ENCODE measurements at regions not wholly inside any gene's neighbourhood (a gene's known extent, or its start where the extent isn't known, plus 50 kb on each side); places are given as distances from the start of the nearest gene placed in this dataset.
"Not testable (repeated sequence)": the region's sequence is repeated elsewhere in the genome, so short reads cannot be mapped to it uniquely, and the experiment has no call there.

DNA sequence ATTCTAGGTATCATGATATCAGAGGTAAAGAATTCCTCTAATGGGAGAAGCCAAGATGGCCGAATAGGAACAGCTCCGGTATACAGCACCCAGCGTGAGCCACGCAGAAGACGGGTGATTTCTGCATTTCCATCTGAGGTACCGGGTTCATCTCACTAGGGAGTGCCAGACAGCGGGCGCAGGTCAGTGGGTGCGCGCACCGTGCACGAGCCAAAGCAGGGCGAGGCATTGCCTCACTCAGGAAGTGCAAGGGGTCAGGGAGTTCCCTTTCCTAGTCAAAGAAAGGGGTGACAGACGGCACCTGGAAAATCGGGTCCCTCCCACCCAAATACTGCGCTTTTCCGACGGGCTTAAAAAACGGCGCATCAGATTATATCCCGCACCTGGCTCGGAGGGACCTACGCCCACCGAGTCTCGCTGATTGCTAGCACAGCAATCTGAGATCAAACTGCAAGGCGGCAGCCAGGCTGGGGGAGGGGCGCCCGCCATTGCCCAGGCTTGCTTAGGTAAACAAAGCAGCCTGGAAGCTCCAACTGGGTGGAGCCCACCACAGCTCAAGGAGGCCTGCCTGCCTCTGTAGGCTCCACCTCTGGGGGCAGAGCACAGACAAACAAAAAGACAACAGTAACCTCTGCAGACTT is 70.4 kb upstream of the ALCAM start:
- DNase-seq (ENCODE audit: low spot score) = not testable (repeated sequence)

- DNase-seq (ENCODE audit: low spot score) = no peak
Observed at GRCh38 chr3:105304487-105304886, 62.2 kb upstream of the ALCAM start.

GRCh38 chr3:105315144-105315543 is 51.6 kb upstream of the ALCAM start:
- no peak for DNase-seq (ENCODE audit: low spot score)

GRCh38 chr3:105315815-105316214 is 50.9 kb upstream of the ALCAM start:
- DNase-seq (ENCODE audit: low spot score) = no peak

DNA sequence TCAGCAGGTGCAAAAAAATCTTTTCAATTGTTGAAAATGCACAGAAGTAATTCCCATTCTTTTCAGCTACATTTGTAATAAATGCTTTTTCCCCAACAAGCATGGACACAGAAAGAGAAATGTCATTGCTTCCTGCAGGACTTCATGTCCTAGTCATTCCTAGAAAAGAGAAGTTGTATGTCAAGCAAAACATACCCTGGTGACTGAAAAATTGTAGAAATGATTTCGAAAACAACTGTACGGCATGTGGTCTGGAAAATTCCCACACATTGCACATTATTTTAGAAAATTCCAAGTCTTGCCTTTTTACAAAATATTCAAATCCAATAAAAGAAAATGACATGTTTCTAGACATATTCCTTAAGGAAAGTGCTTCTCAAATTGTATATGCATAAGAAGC is 50.4 kb upstream of the ALCAM start:
- DNase-seq (ENCODE audit: low spot score) = no peak
